ENCODE measurements at regions not wholly inside any gene's neighbourhood (a gene's known extent, or its start where the extent isn't known, plus 50 kb on each side); places are given as distances from the start of the nearest gene placed in this dataset.

DNA sequence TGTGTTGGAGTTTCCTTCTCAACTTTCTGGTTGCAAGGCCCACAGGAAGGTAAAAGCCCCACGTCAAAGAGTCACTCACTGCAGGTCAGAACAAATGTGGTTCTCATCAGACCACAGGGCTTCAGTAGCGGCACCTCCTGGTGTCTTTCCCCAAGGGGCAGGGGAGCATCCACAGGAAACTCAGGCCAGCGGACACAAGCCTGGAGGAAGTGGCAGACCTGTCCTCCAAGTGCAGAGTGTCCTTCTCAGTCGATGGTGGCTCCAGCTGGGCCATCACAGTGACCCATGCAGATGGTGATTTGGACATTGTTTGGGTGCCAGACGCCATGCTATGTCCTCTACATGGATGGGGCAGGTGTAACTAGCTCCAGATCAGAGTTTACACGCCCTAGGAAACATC, 84.9 kb downstream of the ACKR3 start:
- DNase-seq (ENCODE audit: low spot score): no peak

DNA sequence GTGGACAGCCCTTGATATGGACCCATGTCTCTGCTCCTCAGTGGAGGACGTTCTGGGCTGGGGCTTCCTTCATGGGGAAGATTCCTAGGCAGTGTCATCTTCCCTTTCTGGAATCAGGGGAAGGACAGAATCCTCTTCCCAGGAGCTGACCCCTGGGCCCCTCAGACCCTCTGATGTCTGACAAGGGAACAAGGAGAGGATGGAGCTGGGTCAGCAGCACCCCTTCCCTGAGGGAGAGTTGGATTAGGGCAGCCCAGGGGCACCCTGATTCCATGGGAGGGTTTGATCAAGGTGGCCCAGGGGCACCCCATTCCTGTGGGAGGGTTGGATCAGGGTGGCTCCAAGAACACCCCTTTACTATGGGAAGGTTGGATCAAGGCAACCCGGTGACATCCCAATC, 86.5 kb downstream of the ACKR3 start:
- DNase-seq (ENCODE audit: low spot score): no peak

DNA sequence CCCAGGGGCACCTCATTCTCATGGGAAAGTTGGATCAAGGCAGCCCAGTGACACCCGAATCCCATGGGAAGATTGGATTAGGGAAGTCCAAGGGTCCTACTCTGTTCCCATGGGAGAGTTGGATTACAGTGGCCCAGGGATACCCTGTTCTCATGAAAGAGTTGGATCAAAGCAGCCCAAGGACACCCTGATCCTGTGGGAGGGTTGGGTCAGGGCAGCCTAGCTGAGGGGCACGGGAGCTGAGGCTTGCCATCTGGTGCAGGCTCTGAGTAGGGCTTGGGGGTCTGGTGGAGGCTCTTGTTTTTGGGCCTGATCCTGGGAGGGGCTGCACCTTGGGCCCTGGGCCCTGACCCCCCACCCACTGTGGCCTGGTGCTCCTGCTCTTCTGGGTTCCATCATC, 87.1 kb downstream of the ACKR3 start:
- no peak for DNase-seq (ENCODE audit: low spot score)

GRCh38 chr2:236657215-236657614, 87.6 kb downstream of the ACKR3 start:
- no peak for DNase-seq (ENCODE audit: low spot score)

- DNase-seq (ENCODE audit: low spot score): no peak
Measured at GRCh38 chr2:236657801-236658200, 88.2 kb downstream of the ACKR3 start.

- no peak for DNase-seq (ENCODE audit: low spot score)
Measured at GRCh38 chr2:236658974-236659757, 89.5 kb downstream of the ACKR3 start.

GRCh38 chr2:236659758-236660150, 90.1 kb downstream of the ACKR3 start:
- peak; percentile 91 for DNase-seq (ENCODE audit: low spot score)

- peak; percentile 70 for DNase-seq (ENCODE audit: low spot score)
Measured at GRCh38 chr2:236661061-236661761, 91.6 kb downstream of the ACKR3 start.

DNA sequence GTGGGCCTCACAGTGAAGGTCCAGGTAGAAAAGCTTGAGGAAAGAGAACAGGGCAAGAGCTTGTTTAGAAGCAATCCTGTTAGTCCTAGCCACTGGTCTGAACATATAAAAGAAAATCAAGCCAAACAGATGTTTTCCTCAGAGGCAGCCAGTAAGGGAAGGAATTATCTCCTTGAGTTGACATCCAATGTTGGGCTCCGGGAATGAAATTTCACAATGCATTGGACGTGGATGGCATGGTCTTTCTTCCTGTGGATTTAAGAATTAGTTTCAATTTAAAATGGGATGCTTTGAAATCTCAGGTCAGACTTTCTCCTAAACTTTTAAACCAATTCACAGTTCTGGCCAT, 92.1 kb downstream of the ACKR3 start:
- no peak for DNase-seq (ENCODE audit: low spot score)

GRCh38 chr2:236662231-236663185, 92.9 kb downstream of the ACKR3 start:
- DNase-seq (ENCODE audit: low spot score): no peak

- peak; percentile 29 for DNase-seq (ENCODE audit: low spot score)
Measured at GRCh38 chr2:236663287-236664101, 93.9 kb downstream of the ACKR3 start.

DNA sequence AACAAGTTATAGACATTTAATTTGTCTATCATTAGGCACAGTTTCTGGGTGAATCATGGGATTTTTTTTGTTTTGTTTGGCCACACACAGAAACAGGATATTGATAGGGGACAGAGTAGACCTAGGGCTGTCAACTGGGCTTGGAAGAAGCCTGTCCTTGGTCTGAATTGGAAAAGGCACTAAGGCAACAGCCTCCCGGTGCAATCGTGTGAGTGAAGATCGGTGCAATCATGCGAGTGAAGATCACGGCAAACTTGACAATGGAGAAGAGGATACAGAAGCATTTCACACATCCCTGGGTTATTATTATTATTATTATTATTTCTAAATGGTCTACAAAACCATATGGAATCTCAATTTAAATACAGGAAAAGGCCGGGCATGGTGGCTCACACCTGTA, 94.5 kb downstream of the ACKR3 start:
- DNase-seq (ENCODE audit: low spot score): no peak

- DNase-seq (ENCODE audit: low spot score): no peak
Measured at GRCh38 chr2:236665101-236665500, 95.5 kb downstream of the ACKR3 start.

GRCh38 chr2:236665572-236666118, 96.0 kb downstream of the ACKR3 start:
- DNase-seq (ENCODE audit: low spot score): peak; percentile 53

GRCh38 chr2:236666646-236667204, 97.1 kb downstream of the ACKR3 start:
- DNase-seq (ENCODE audit: low spot score): no peak

DNA sequence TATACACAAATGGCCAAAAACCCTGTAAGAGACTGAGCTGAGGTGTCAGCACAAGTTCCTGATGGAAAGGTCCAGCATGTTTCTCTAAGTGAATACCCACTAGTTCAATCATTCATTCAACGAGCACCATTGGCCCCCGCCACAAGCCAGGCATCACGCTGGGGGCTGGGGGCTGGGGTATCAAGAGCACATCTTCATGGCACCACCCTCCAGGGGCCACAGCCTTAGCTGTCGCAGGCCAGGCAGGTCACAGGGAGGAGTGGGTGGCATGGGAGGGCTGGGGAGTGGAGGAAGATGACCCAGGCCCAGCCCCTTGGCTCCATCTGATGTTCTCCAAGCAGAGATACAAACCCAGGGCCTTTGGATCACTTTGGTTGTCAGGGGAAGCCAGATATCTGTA, 97.9 kb downstream of the ACKR3 start:
- DNase-seq (ENCODE audit: low spot score): no peak

GRCh38 chr2:236668531-236668969, 98.9 kb downstream of the ACKR3 start:
- no peak for DNase-seq (ENCODE audit: low spot score)

GRCh38 chr2:236670235-236670620, 100.6 kb downstream of the ACKR3 start:
- DNase-seq (ENCODE audit: low spot score): no peak

DNA sequence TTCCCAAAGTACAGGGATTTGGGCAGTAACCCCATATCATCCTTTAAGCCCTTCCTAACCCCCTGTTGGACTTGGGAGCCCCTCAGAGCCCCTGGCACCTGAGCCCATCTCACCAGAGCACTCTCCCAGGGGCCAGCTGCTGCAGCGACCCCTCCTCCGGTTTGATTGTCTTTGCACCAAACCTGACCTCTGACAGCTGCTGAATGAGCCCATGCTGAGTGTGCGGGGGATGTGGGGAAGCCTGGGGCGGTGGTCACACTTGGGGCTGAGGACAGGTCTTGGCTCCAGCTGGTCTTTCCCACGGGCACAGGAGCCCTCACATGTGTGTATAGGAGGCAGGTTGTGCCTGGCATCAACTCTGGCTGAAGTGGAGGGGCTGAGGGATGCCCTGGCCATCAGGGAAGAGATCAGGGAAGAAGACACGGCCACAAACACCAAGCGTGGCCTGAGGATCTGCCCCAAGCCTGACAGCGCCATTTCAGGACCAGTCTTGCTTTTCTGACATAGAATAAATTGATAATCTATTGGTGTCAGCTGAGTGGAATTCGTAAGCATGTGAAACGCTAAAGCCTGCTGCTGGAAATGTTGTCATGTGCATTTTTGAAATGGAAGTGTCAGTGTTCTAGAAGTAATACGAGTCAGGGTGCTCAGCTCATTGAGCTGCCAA, 102.4 kb downstream of the ACKR3 start:
- DNase-seq (ENCODE audit: low spot score): no peak

DNA sequence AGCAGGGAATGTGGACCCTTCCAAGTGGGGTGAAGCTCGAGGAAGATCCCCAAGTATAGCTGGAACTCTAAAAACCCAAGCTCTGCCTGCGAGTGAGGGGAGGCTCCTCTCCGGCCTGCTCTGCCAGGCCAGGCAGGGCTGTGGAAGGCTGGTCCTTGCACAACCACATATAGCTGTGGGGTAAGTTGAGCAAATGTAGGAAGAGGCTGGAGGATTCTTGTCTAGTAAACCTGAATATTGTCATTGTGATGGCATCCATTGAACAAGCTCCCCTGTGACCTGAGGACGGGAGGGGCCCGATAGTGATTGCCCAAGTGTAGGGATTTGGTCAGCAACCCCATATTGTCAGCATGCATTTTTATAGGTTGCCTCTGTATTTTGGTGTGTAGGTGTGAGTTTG, 103.0 kb downstream of the ACKR3 start:
- no peak for DNase-seq (ENCODE audit: low spot score)
